ENCODE measurements at regions not wholly inside any gene's neighbourhood (a gene's known extent, or its start where the extent isn't known, plus 50 kb on each side); places are given as distances from the start of the nearest gene placed in this dataset.

DNA sequence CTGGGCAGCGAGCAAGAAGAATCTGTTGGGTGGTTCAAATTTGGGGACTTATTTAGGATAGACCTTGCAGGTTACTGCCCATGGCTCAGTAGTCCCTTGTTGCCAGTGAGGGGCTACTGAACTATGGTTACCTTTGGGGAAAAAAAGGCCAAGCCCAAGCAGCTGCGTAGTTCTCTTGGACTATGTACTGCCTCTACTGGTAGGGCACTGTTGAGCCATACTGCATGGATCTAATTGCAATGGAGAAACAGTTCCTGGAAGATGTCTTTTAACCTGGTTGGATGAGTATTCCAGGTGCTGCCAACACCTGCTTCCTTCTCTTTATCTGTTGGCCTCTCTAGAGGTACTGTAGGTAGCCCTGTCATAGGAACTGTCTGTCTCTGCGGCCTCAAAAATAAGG, 671.9 kb upstream of the CBLB start:
- Histone ChIP-seq H3K4me1 (no peaks in the 10 kb centered on the region), H3K27me3 (no peaks in the 10 kb centered on the region), H3K27ac (no peak overlapping the region), H3K4me3 (no peak overlapping the region), H3K36me3 (no peaks in the 10 kb centered on the region), H3K9me3 (peaks cover 0 to 4% of the 10 kb centered on the region in 2 donors)
- TF ChIP-seq EP300 (IDR thresholded peaks at IDR 0.05; ENCODE audit: low read depth) (no peak), POLR2AphosphoS5 (IDR thresholded peaks at IDR 0.05) (no peak), POLR2A (IDR thresholded peaks at IDR 0.05) (no peak)
- TF ChIP-seq, protein P1, sequence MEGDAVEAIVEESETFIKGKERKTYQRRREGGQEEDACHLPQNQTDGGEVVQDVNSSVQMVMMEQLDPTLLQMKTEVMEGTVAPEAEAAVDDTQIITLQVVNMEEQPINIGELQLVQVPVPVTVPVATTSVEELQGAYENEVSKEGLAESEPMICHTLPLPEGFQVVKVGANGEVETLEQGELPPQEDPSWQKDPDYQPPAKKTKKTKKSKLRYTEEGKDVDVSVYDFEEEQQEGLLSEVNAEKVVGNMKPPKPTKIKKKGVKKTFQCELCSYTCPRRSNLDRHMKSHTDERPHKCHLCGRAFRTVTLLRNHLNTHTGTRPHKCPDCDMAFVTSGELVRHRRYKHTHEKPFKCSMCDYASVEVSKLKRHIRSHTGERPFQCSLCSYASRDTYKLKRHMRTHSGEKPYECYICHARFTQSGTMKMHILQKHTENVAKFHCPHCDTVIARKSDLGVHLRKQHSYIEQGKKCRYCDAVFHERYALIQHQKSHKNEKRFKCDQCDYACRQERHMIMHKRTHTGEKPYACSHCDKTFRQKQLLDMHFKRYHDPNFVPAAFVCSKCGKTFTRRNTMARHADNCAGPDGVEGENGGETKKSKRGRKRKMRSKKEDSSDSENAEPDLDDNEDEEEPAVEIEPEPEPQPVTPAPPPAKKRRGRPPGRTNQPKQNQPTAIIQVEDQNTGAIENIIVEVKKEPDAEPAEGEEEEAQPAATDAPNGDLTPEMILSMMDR (IDR thresholded peaks at IDR 0.05): no peak
- WGBS, 2 donors (ENCODE audit: low coverage in 1 of 2): 89 to 97% methylated on average over 3 of the region's 3 CpGs
- intact Hi-C loops (cut with DNase I; ENCODE audit: low total_unique reads): no loop called here
- DNase-seq: no peak
- in situ Hi-C loops (cut with MboI; ENCODE audit: low pct_ligation_motif_present in 1 of 4, low pct_unique_long_range_greater_than_20kb in 1 of 4, low sequenced_read_pairs in 3 of 4): no loop called here

DNA sequence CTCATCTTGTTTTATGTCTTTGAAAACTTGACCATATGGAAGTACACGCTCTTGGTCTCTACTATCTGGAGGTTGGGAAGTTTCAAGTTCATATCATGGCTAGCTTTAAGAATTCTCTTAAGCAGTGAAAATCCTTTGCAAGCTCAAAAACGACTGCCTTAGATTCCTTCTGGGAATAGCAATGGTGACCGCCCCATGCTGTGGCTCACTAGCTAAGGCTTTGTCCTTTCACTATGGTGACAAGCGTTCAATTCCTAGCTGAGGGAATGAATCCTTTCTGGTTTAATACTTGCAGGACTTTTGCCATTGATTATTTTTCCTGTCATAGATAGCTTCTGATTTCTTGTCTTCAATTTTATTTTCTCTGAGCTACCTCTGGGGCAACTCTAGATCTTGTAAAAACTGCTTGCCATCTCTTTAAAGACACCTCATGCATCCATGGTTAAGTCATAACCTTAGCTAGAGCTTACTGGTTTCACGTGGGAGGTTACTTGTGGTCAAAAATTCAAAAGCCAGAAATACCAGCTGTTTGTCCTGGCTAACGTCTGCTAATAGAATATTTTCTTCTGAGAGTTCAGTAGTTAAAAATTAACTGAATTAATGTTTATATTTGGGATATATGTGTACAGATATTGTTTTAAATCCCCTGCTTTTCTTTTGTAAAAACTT, 673.4 kb upstream of the CBLB start:
- Histone ChIP-seq H3K4me3 (no peak overlapping the region), H3K36me3 (no peaks in the 10 kb centered on the region), H3K4me1 (no peaks in the 10 kb centered on the region), H3K27ac (no peak overlapping the region), H3K27me3 (no peaks in the 10 kb centered on the region), H3K9me3 (peaks cover 0 to 9% of the 10 kb centered on the region in 2 donors)
- DNase-seq: no peak
- in situ Hi-C loops (cut with MboI; ENCODE audit: low pct_ligation_motif_present in 1 of 4, low pct_unique_long_range_greater_than_20kb in 1 of 4, low sequenced_read_pairs in 3 of 4) (no loop called here), intact Hi-C loops (cut with DNase I; ENCODE audit: low total_unique reads) (no loop called here)
- no peak for TF ChIP-seq EP300 (IDR thresholded peaks at IDR 0.05; ENCODE audit: low read depth)
- TF ChIP-seq POLR2AphosphoS5 (IDR thresholded peaks at IDR 0.05): no peak
- TF ChIP-seq, protein P1 (IDR thresholded peaks at IDR 0.05): no peak
- no peak for TF ChIP-seq POLR2A (IDR thresholded peaks at IDR 0.05)
- 56 to 63% methylated on average over 6 of the region's 6 CpGs for WGBS, 2 donors (ENCODE audit: low coverage in 1 of 2)

DNA sequence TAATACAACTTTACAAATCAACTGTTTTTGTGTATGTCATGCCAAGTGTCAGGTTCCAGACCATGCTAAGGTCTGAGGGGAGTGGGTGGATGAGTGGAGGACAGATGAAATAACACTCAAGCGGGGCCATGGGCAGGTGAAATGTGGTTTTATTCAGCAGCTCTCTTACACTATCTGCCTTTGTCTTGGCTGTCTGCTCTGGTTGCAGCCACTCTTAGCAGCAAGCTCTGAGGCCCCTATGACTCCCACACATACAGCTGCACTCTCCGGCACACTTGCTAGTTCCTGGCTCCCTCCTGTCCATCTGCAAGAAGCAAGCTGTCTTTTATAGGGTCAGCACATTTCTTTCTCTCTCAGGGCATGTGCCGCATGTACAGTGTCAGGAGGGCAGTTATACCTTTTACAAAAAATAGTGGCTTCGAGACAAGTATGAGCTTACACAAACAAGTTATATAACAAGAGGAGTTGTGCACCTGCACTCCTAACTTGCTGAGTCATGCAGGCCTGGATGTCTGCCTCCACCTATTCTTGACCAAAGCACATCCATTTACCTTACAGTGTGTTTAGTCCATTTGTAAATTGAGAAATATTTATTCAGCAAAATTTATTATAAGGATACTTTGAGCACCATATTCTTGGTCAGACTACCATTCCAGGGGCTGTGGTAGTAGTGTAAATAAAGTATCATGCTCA, 683.7 kb upstream of the CBLB start:
- intact Hi-C loops (cut with DNase I; ENCODE audit: low total_unique reads) (no loop called here), in situ Hi-C loops (cut with MboI; ENCODE audit: low pct_ligation_motif_present in 1 of 4, low pct_unique_long_range_greater_than_20kb in 1 of 4, low sequenced_read_pairs in 3 of 4) (no loop called here)
- DNase-seq: no peak
- no peak overlapping the region for H3K27ac ChIP-seq
- H3K4me1 ChIP-seq: no peaks in the 10 kb centered on the region
- WGBS, 2 donors (ENCODE audit: low coverage in 1 of 2): 98 to 100% methylated on average over 3 to 4 of the region's 4 CpGs
- no peak overlapping the region for H3K4me3 ChIP-seq
- TF ChIP-seq, protein P1 (IDR thresholded peaks at IDR 0.05): no peak
- TF ChIP-seq POLR2AphosphoS5 (IDR thresholded peaks at IDR 0.05) (no peak), EP300 (IDR thresholded peaks at IDR 0.05; ENCODE audit: low read depth) (no peak), POLR2A (IDR thresholded peaks at IDR 0.05) (no peak)
- H3K27me3 ChIP-seq: no peaks in the 10 kb centered on the region
- no peaks in the 10 kb centered on the region for H3K36me3 ChIP-seq
- no peaks in the 10 kb centered on the region for H3K9me3 ChIP-seq

DNA sequence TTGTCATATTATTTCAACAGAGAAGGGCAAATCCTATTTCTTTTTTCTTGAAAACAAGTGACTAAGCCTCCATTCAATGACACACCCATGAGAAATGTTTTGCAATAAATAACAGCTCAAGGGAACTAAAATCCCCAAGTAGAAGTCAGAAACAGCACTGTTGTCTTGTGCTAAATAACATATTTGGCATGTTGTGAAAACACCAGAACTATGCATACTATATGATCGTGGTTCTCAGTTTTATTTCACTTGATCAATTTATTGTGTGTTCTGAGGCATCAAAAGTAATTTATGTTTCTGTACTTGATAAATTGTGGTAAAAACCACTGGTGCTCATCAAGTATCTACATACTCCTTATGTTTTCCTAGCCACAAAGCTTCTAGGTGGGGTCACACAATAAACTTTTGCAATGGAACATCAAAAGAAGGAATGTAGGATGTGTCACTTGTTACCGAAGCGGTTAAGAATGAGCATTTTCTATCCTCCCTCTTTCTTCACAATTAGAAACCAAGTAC, 691.7 kb upstream of the CBLB start:
- TF ChIP-seq, protein P1 (IDR thresholded peaks at IDR 0.05): no peak
- TF ChIP-seq POLR2AphosphoS5 (IDR thresholded peaks at IDR 0.05) (no peak), POLR2A (IDR thresholded peaks at IDR 0.05) (no peak), EP300 (IDR thresholded peaks at IDR 0.05; ENCODE audit: low read depth) (no peak)
- no peak overlapping the region for H3K27ac ChIP-seq
- intact Hi-C loops (cut with DNase I; ENCODE audit: low total_unique reads) (no loop called here), in situ Hi-C loops (cut with MboI; ENCODE audit: low pct_ligation_motif_present in 1 of 4, low pct_unique_long_range_greater_than_20kb in 1 of 4, low sequenced_read_pairs in 3 of 4) (no loop called here)
- H3K27me3 ChIP-seq: no peaks in the 10 kb centered on the region
- H3K36me3 ChIP-seq: no peaks in the 10 kb centered on the region
- DNase-seq: no peak
- WGBS, 2 donors (ENCODE audit: low coverage in 1 of 2): 77 to 86% methylated on average over 3 of the region's 3 CpGs
- no peak overlapping the region for H3K4me3 ChIP-seq
- H3K9me3 ChIP-seq: no peaks in the 10 kb centered on the region
- no peaks in the 10 kb centered on the region for H3K4me1 ChIP-seq

Measured in transverse colon (tissue), 4 donors.